NCI-H2227 treated with DMSO at 0.1 percent for 48 hours (cell line): ENCODE measurements at regions not wholly inside any gene's neighbourhood (a gene's known extent, or its start where the extent isn't known, plus 50 kb on each side); places are given as distances from the start of the nearest gene placed in this dataset.

Experiments used
- DNase-seq: peaks from one replicate; lab custom pipeline; 2025; lab: John Stamatoyannopoulos, UW

DNA sequence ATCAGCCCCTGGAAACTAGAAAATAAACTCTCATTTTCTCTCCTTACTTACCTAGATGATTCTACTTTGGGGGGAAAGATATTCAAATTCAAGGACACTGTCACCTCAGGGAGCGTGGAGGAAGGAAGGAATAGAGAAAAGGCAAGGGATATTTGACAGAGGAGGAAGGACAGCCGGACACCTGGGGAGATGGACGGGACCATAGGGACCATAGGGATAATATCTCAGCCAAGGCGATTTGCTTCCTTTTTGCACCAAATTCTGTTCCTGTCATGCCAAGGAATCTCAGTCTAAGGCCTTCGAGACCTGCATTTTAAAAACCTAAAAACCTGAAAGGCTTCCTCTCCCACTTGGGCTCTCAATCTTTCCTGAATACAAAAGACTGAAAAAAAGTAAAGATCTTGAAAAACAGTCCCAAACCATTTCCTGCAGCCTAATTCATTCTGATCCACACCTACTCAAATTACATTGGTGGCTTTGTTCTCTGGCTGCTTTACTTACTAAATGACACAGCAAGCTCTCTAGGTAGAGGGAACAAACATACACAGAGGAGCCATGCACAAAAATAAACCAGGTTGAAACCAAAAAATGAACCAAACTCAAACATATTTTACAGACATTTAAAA is 73.9 kb upstream of the SLC24A5 start:
- no peak for DNase-seq

DNA sequence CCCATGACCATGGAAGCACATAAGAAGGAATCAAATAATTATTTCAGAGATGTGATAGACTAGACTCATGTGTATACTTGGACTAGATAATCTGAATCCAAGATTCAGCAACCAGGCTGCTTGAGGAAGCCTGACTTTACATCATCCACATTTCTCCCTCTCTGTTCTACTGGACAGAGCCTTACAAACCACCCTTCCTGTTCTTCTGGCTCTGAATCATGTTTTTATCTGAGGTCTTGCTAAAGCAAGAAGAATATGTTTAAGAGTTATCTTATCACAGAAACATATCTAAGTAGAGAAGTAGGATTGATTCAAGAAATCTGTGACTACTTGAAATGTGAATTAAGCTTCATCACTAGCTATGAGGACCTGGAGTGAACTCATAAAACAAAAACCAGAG is 71.1 kb upstream of the SLC24A5 start:
- no peak for DNase-seq

DNA sequence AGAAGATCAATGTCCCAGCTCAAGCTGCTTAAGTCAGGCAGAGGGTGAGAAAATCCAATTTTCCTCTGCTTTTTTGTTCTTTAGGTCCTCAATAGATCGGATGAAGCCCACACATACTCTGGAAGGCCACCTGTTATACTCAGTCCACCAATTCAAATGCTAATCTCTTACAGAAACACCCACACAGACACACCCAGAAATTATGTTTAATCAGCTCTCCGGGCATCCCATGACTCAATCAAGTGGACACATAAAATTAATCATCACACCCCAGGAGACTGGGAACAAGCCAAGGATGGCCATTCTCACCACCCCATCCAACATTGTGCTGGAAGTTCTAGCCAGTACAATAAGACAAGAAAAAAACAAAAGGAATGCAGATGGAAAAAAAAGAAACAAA is 67.8 kb upstream of the SLC24A5 start:
- no peak for DNase-seq

DNA sequence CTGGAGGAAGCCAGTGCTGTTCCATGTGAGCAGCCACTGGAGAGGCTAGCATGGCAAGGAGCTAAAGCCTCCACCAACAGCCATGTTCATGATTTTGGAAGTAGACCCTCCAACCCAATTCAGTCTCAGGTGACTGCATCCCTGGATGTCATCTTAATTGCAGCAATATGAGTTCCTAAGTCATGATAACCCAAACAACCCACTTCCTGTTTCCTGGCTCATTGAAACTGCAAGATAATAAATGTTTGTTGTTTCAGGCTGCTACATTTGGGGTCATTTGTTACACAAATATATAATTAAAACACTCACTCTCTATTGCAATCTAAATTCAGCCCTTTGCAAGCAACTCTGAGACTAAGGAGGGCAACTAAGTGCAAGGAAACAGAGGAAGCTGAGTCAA is 62.4 kb upstream of the SLC24A5 start:
- DNase-seq, result no peak

DNA sequence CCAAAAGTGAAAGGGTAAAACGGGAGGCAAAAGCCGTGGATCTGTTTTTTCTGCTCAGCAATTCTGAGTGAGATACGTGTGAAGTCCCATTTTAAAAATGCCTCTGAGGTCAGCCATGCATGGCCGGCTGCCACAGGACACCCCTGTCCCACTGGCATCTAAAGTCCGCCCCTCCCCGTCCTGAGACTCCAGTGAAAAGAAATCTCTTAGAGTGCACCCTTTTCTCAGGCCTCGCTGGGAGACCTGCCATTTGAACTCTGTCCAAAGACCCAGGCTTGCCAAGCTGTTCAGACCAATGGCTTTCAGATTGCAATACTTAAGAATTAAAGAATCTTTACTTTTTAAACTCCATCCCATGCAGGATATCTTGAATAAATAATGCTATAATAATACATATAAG is 61.0 kb upstream of the SLC24A5 start:
- no peak for DNase-seq

DNA sequence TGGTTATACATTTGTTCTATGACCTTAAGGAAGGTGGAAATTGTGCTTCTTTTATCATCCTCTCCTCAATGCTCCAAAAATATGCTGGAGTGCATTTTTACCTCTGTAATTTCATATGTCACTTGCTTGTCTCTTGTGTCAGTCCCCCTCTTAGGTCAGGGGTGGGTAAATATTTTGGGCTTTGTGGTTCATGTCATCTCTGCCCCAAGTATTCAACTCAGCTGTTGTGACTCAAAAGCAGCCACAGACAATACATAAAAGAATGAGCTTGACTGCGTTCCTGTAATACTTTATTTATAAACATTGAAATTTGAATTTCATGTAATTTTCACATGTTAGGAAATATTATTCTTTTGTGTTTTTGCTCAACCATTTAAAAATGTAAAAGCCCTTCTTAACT is 60.4 kb upstream of the SLC24A5 start:
- DNase-seq, result no peak

DNA sequence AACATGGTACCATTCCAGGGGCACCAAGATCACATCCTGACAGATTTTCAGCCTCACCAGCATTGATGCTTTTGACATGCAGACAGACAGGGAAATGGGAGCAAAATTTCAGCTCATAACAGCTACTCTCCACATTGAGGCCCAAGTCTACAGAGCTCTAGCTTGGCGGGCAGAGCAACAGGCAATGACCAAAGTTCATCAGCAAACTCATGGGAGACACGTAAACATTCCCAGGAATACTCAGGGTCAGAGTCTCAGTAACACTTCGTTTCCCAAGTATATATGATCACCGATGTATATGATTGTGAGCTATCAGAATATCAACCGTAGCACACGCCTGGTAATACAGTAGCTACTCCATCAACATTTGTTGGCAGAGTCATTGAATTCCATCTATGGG is 59.2 kb upstream of the SLC24A5 start:
- DNase-seq, result no peak

DNA sequence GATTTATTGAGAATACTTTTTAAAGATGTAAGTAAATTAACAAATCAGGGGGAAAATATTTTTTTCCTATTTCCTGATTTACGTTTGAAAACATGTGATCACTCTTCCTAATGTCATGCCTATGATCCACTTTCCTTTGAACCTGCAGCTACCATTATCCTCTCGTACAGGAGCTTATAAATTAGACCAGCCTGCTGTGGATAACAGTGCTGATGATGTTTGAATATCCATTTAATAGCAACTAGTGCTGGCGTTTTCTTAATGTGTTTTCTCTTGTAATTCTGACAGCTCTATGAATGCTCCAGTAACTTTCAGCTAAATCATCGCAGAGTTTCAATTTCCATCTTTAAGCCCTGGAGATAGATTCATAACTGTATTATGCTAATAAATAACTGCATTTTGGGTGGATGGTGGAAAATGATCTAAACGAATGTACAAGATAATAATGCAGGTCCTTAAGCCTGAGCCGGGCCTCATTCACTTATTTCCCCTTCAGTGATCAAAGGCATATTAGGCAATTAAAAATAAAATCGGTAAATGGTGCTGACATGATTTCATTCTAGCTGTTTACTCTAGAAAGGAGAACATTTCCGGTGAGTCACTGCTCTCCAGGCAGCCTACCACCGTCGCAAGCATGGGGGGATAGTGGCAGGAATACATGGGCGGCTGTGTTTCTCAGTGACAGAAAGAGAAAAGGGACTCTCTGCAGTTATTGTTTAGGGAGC is 58.5 kb upstream of the SLC24A5 start:
- no peak for DNase-seq

DNA sequence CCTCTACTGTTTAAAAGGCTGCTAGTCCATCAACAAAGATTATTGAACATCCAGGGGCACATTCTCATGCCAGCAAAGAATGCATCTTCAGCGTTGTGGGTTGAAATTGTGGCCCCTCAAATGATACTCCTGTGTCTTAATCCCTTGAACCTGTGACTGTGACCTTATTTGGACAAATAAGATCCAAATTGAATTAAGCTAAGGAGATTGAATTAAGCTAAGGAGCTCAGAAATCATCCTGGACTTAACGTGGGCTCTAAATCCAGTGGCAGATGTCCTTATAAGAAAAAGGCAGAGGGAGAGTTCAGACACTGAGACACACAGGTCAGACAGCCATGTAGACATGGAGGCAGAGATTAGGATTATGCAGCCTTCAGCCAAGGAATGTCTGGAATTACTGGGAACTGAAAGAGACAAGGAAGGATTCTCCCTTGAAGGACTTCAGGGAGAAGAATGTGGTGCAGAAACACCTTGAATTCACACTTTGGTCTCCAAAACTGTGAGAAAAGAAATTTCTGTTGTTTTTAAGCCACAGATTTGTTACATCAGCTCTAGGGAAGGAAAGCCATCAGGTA is 57.3 kb upstream of the SLC24A5 start:
- no peak for DNase-seq

DNA sequence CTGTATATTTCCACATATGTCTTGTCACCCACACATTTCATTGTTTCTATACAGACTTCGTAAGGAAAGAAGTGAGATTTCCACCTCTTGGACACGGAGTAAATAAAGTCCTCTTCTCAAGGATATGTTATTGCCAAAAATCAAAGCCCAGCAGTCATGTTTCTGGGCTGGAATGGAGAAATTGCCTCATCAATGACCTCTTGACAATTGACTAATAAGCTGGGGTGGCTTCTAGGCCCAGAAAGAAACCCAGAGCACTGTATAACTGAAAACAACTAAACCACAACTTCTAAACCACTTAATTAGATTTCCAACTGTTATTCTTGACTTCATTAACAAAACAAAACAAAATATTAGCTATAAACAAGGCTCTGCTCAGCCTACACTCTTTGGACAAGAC is 56.4 kb upstream of the SLC24A5 start:
- DNase-seq, result no peak

DNA sequence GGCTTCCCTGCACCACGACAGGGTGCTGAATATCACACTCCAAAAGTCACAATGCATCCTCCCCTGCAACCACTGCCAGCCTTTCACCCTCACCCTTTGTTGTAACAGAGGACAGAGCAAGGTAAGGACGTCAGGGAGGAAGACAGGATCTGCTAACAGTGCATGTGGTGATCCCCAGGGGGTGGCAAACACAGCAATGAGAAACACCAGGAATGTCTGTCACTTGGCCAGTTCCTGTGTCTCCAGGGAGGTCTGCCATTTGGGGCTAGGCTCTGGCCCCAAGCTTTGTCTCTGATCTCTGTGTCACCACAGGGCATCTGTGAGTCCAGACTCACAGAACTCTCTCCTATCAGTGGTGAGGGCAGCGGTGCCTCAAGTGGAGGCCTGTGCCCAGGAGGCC is 54.3 kb upstream of the SLC24A5 start:
- DNase-seq, result no peak
